GM21381 (cell line): ENCODE measurements at regions not wholly inside any gene's neighbourhood (a gene's known extent, or its start where the extent isn't known, plus 50 kb on each side); places are given as distances from the start of the nearest gene placed in this dataset.
"Not testable (repeated sequence)": the region's sequence is repeated elsewhere in the genome, so short reads cannot be mapped to it uniquely, and the experiment has no call there.

Experiments
- ATAC-seq: cut with Tn5 transposase; IDR thresholded peaks from one replicate; pipeline ENCODE4 v1.9.1; 2021; ENCODE audit warnings: mild to moderate bottlenecking, moderate library complexity; ENCODE audit not compliant: unreplicated experiment

DNA sequence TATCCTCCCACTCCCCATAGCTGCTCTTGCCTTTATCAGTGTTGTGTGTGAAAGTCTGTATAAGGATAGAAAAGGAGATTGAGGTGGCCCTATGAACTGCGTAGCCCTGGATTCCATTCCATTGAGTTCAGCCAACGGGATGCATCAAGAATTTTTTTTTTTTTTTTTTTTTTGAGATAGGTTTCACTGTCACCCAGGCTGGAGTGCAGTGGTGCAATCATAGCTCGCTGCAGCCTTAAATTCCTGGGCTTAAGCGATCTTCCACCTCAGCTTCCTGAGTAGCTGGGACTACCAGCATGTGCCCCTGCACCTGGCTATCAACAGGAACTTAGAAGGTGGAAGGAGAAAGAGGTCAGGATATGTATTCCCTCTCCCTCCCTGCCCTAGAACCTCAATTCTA is 187.2 kb upstream of the SPRY1 start:
- ATAC-seq: no peak

DNA sequence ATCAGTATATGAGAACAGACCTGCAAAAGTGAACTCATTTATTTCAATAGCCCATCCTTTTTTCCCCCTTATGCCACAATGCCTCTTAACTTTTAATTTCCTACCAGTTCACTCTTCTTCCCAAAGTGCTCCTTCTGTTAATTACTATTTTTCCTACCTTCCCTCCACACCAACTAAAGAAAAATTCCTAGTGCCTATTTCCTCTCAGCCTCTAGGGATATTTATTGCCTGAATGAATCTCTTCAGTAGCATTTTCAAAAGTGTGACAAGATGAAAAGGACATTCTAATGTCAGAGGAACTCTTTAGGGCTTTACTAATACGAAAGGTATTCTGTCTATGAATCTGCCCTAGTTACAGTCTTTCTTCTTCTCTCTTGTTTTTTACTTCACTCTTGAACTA is 181.1 kb upstream of the SPRY1 start:
- ATAC-seq: no peak

- no peak for ATAC-seq
Observed at GRCh38 chr4:123216543-123216942, 180.1 kb upstream of the SPRY1 start.

- no peak for ATAC-seq
Observed at GRCh38 chr4:123216946-123217345, 179.6 kb upstream of the SPRY1 start.

- ATAC-seq: no peak
Observed at GRCh38 chr4:123217664-123218063, 178.9 kb upstream of the SPRY1 start.

GRCh38 chr4:123218981-123219380 is 177.6 kb upstream of the SPRY1 start:
- no peak for ATAC-seq

GRCh38 chr4:123229286-123229685 is 167.3 kb upstream of the SPRY1 start:
- no peak for ATAC-seq

GRCh38 chr4:123230061-123230460 is 166.5 kb upstream of the SPRY1 start:
- no peak for ATAC-seq

DNA sequence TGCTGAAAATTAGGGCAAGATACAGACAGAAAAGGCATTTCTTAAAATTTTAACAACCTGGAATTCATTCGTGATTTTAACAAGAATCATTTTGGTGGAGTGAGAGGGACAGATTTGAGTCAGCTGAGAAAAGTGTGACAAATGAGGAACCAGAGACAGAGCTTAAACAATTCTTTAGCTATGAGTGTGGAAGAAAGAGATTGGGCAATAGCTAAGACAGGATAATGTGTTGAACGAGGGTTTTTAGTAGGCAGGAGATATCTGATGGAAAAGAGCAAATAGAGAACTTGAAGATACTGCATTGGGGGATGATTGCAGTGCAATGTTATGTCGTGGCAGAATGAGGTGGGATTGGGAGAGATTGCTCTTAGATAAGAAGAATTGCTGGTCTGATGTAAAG is 164.2 kb upstream of the SPRY1 start:
- ATAC-seq: no peak

GRCh38 chr4:123233136-123233768 is 163.3 kb upstream of the SPRY1 start:
- no peak for ATAC-seq

DNA sequence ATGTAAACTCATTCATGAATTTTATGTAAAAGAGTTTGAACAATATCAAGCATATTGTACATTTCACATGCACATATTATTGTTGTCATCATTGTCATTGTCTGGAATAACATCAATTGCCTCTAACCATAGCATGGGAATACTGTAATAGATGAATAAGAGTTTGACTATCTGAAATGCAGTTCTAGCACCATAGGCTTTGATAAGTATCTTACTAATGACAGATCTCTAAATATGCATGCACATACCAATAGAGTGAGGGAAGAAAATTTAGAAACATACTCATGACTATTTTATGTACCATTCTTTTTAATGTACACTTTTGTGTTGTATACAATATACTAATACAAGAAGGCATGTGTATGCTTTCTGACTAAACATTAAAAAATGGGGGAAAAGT is 161.6 kb upstream of the SPRY1 start:
- ATAC-seq: no peak

DNA sequence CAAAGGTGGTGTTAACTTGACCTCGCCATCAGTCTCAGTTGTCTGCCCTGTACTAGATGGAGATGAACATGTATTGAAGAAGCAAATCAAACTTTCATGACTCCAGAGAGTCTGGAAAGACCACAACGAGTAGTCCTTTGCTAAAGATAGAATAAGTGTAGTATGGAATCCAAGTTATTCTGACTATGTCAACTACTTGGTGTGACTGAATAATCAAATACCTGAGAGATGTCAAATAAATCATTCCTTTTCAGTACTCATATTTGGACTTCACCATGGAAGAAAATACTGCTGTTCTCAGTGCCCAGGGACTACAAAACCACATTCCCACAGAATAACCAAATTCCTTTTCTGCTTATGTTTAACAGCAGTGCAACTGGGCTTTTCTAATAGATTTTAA is 161.2 kb upstream of the SPRY1 start:
- no peak for ATAC-seq

DNA sequence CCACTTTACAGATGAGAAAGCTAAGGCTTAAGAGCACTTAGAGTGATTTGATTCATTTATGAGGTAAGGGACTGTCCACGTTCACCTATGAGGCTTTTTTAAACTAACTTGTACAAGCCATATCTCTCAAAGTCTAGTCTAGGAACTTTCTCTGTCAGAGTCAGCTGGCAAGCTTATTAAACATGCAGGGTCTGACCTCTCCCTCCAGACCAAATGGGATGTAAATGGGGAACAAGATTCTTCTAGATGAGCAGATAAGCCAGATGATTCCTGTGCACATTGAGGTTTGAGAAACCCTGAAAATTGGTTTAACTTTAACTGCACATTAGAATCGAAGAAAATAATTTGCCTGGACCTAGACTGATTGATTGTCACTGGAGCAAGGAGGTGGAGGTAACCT is 160.0 kb upstream of the SPRY1 start:
- ATAC-seq: no peak

GRCh38 chr4:123240286-123240685 is 156.3 kb upstream of the SPRY1 start:
- not testable (repeated sequence) for ATAC-seq

- ATAC-seq: not testable (repeated sequence)
Observed at GRCh38 chr4:123243220-123243619, 153.4 kb upstream of the SPRY1 start.

DNA sequence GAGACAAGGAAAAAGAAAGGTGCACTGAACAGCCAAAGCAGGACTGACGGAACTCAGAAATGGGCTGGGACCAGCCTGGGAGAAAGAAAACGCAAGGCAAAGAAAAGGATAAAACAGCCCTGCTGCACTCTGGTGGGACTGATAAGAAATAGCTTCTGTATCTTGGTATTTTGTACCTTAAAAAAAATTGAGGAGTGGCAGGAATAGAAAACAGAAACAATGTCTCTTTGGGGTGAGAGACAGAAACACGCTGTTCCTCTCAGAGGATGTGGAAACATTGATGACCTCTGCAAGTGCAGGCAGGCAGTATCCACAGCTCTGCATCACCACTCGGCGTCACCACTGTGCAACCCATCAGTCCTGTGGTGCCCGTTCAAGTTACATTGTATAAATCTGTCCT is 152.5 kb upstream of the SPRY1 start:
- ATAC-seq: no peak

- no peak for ATAC-seq
Observed at GRCh38 chr4:123246085-123246484, 150.5 kb upstream of the SPRY1 start.

GRCh38 chr4:123248085-123248659 is 148.4 kb upstream of the SPRY1 start:
- ATAC-seq: no peak

GRCh38 chr4:123249821-123250220 is 146.8 kb upstream of the SPRY1 start:
- ATAC-seq: no peak

- ATAC-seq: no peak
Observed at GRCh38 chr4:123250843-123251242, 145.8 kb upstream of the SPRY1 start.

DNA sequence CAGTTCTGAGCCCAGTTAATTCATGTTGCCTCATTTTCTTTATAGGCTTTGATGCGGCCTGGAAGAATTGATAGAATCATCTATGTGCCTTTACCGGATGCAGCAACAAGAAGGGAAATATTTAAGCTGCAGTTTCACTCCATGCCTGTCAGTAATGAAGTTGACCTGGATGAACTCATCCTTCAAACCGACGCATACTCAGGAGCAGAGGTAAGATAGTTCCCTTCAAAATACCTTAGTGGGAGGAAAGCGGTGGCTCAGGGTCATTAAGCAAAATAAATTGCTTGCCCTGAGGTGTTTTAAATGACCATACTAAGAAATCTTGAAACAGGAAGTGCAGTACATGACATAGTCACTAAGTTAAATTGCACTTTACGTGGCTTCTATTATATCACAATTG is 140.6 kb upstream of the SPRY1 start:
- no peak for ATAC-seq

GRCh38 chr4:123256901-123257300 is 139.7 kb upstream of the SPRY1 start:
- no peak for ATAC-seq

- no peak for ATAC-seq
Observed at GRCh38 chr4:123257591-123257990, 139.0 kb upstream of the SPRY1 start.
